Endothelial cell of umbilical vein (primary cell): ENCODE measurements at regions not wholly inside any gene's neighbourhood (a gene's known extent, or its start where the extent isn't known, plus 50 kb on each side); places are given as distances from the start of the nearest gene placed in this dataset.

ENCODE experiments used
- EZH2 ChIP-seq: IDR thresholded peaks from 2 replicates; pipeline ENCODE4 v1.6.1; 2012; ENCODE audit warnings: borderline replicate concordance, low read depth, mild to moderate bottlenecking, moderate library complexity, low read length, inconsistent platforms; ENCODE audit not compliant: severe bottlenecking
- FOS ChIP-seq: IDR thresholded peaks from 2 replicates; pipeline ENCODE4 v1.6.1; 2011; ENCODE audit warnings: mild to moderate bottlenecking, low read length, moderate library complexity, borderline replicate concordance; ENCODE audit not compliant: insufficient read depth
- JUN ChIP-seq: IDR thresholded peaks from 2 replicates; pipeline ENCODE4 v1.6.1; 2011; ENCODE audit warnings: borderline replicate concordance, low read depth; ENCODE audit not compliant: insufficient read length, insufficient read depth
- POLR2A ChIP-seq: IDR thresholded peaks from 2 replicates; pipeline ENCODE4 v1.6.1; 2012; ENCODE audit warnings: low read depth, mild to moderate bottlenecking, control low read depth, low read length
- POLR2AphosphoS5 ChIP-seq: IDR thresholded peaks from 2 replicates; pipeline ENCODE4 v1.6.1; 2012; ENCODE audit warnings: low read depth, mild to moderate bottlenecking, control low read depth, low read length, moderate library complexity; ENCODE audit not compliant: insufficient read depth
- TF ChIP-seq, protein P1 (sequence below), 2 donors: IDR thresholded peaks; 1 replicate in 1 of 2; 2 replicates in 1 of 2; pipeline ENCODE4 v1.5.1; 2011; ENCODE audit warnings: low read length in 2 of 2, mild to moderate bottlenecking in 2 of 2, moderate library complexity in 2 of 2, control low read depth in 1 of 2, inconsistent platforms in 1 of 2, low read depth in 1 of 2; ENCODE audit not compliant: insufficient read depth in 1 of 2; ENCODE audit errors: extremely low read depth in 1 of 2

DNA sequence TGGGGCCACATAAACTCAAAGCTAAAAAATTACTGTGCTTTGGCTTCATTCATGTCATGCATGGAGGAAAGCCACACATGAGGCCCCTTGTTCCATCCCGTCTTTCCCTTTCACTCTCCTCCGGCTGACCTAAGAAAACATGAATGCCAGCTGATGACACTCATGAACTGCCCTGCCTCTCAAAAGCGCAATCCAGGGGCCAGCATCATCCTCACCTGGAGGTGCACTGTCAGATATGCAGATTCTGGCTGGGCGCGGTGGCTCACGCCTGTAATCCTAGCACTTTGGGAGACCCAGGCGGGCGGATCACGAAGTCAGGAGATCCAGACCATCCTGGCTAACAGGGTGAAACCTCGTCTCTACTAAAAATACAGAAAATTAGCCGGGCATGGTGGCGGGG lies 116.1 kb upstream of the FOXN3 start:
- TF ChIP-seq FOS (no peak), POLR2A (no peak), EZH2 (no peak), POLR2AphosphoS5 (no peak), JUN (no peak)
- TF ChIP-seq, protein P1, sequence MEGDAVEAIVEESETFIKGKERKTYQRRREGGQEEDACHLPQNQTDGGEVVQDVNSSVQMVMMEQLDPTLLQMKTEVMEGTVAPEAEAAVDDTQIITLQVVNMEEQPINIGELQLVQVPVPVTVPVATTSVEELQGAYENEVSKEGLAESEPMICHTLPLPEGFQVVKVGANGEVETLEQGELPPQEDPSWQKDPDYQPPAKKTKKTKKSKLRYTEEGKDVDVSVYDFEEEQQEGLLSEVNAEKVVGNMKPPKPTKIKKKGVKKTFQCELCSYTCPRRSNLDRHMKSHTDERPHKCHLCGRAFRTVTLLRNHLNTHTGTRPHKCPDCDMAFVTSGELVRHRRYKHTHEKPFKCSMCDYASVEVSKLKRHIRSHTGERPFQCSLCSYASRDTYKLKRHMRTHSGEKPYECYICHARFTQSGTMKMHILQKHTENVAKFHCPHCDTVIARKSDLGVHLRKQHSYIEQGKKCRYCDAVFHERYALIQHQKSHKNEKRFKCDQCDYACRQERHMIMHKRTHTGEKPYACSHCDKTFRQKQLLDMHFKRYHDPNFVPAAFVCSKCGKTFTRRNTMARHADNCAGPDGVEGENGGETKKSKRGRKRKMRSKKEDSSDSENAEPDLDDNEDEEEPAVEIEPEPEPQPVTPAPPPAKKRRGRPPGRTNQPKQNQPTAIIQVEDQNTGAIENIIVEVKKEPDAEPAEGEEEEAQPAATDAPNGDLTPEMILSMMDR (IDR thresholded peaks at IDR 0.05; ENCODE audit: extremely low read depth in 1 of 2, insufficient read depth in 1 of 2, low read depth in 1 of 2, low read length in 2 of 2) = no peak
